Lower leg skin (tissue), 3 donors: ENCODE measurements at regions not wholly inside any gene's neighbourhood (a gene's known extent, or its start where the extent isn't known, plus 50 kb on each side); places are given as distances from the start of the nearest gene placed in this dataset.

Experiments used
- CTCF ChIP-seq, 3 donors: fragments of 450-650 bp; IDR thresholded peaks; one replicate each; pipeline ENCODE4 v1.5.1; 2016; ENCODE audit warnings: antibody characterized with exemption in 3 of 3, mild to moderate bottlenecking in 3 of 3, moderate library complexity in 2 of 3
- POLR2A ChIP-seq, 2 donors: fragments of 450-650 bp; IDR thresholded peaks; one replicate each; pipeline ENCODE4 v1.6.1; 2016 to 2017; ENCODE audit warnings: antibody characterized with exemption in 2 of 2, mild to moderate bottlenecking in 1 of 2, moderate library complexity in 1 of 2

- TF ChIP-seq POLR2A (IDR thresholded peaks at IDR 0.05) (no peak), CTCF (IDR thresholded peaks at IDR 0.05) (no peak)
Observed at GRCh38 chr4:186940476-186940875, 216.8 kb upstream of the FAT1 start.
